ENCODE measurements at regions not wholly inside any gene's neighbourhood (a gene's known extent, or its start where the extent isn't known, plus 50 kb on each side); places are given as distances from the start of the nearest gene placed in this dataset.

DNA sequence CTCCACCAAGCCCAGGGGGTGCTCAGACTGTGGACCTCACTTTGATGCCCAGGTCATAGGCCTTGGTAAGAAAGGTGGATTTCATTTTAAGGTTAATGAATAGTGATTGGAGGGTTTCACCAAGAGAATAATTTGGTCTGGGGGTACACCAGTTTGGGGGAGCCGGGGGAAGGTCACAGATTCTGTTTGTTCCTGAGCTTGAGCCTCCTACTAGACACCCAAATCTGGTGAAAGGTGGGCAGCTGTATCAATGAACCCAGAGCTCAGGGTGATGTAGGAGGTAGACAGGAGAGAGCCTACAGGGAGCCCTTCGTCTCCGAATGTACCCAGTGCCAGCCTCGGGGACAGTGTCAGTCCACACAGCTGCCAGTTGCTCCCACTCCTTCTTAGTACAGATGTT is 63.7 kb upstream of the ATP12A start:
- TF ChIP-seq CTCF (IDR thresholded peaks at IDR 0.05; ENCODE audit: low read length) (no peak), EZH2 (IDR thresholded peaks at IDR 0.05; ENCODE audit: borderline replicate concordance, low read length) (no peak)
